HCT116 (cell line): ENCODE measurements at regions not wholly inside any gene's neighbourhood (a gene's known extent, or its start where the extent isn't known, plus 50 kb on each side); places are given as distances from the start of the nearest gene placed in this dataset.

Source experiments
- ATAC-seq: fragments of 200-7000 bp; cut with Tn5 transposase; 2 replicates; pipeline ENCODE4 v1.9.1; 2020; ENCODE audit warnings: mild to moderate bottlenecking, moderate library complexity
- BruUV-seq: library from RNA; stranded (reverse); fragments of 400-500 nt; replicated peaks from 2 replicates; lab custom pipeline; 2021; lab: Mats Ljungman, UMichigan
- CTCF ChIA-PET: fragments of 300-600 bp; sonication (Branson Sonifier 250); formaldehyde crosslinking; loops from one replicate; lab custom pipeline; 2021; ENCODE audit warnings: antibody characterized with exemption; lab: Charles Lee
- POLR2A ChIA-PET: fragments of 300-600, 350-600 bp; sonication (Branson Sonifier 250); formaldehyde crosslinking; loops from one replicate; lab custom pipeline; 2021; ENCODE audit warnings: antibody characterized with exemption; lab: Charles Lee
- RAD21 ChIA-PET, 2 experiments: fragments of 300-600 bp; sonication (Branson Sonifier 250); formaldehyde crosslinking; loops; one replicate each; lab custom pipeline; 2023; ENCODE audit warnings: low total read pairs in 2 of 2; ENCODE audit not compliant: uncharacterized antibody in 2 of 2, unreplicated experiment in 2 of 2, low non-redundant PET in 1 of 2; lab: Charles Lee
- DNase-seq: peaks from one replicate; pipeline ENCODE4 v3.0.0-alpha.2; 2010; ENCODE audit warnings: low read depth, low spot score
- H2AFZ ChIP-seq: fragments of 200-600 bp; shearing (Covaris generic), sonication (generic); 2 replicates; pipeline ENCODE4 v1.6.1; 2017; ENCODE audit warnings: low read depth, mixed run types, mixed read lengths, antibody characterized with exemption, low read length; ENCODE audit not compliant: poor library complexity, severe bottlenecking
- H3K27ac ChIP-seq: 2 replicates; pipeline ENCODE4 v1.5.1; 2012; ENCODE audit warnings: low read depth, low read length
- H3K27me3 ChIP-seq: fragments of 200-600 bp; sonication (generic); 2 replicates; pipeline ENCODE4 v1.6.1; 2016; ENCODE audit warnings: mixed run types, low read length, mixed read lengths; ENCODE audit not compliant: insufficient read depth
- H3K36me3 ChIP-seq, 2 experiments: fragments of 200-500 bp in 1 of 2; fragments of 200-600 bp in 1 of 2; sonication (Bioruptor generic) in 1 of 2; sonication (generic) in 1 of 2; 2 replicates each; pipeline versions ENCODE4 v1.5.1 to v1.6.1; 2014 to 2016; ENCODE audit warnings: low read length in 2 of 2, inconsistent platforms in 1 of 2, mixed read lengths in 1 of 2, mixed run types in 1 of 2; ENCODE audit not compliant: insufficient read depth in 2 of 2, control insufficient read depth in 1 of 2
- H3K4me1 ChIP-seq, 2 experiments: fragments of 200-600 bp in 1 of 2; sonication (generic) in 1 of 2; 2 replicates each; pipeline versions ENCODE4 v1.5.1 to v1.6.1; 2012 to 2017; ENCODE audit warnings: low read length in 2 of 2, inconsistent platforms in 1 of 2, mild to moderate bottlenecking in 1 of 2, mixed read lengths in 1 of 2, mixed run types in 1 of 2, moderate library complexity in 1 of 2; ENCODE audit not compliant: insufficient read depth in 2 of 2, control insufficient read depth in 1 of 2
- H3K4me2 ChIP-seq: fragments of 200-600 bp; sonication (generic); 2 replicates; pipeline ENCODE4 v1.6.1; 2017; ENCODE audit warnings: mixed run types, low read length, mixed read lengths
- H3K4me3 ChIP-seq, 2 experiments: fragments of 200-600 bp in 1 of 2; sonication (generic) in 1 of 2; replicated peaks in 1 of 2; 2 replicates each; pipeline ENCODE4 v1.5.1; 2011 to 2016; ENCODE audit warnings: low read length in 2 of 2, control low read depth in 1 of 2, low read depth in 1 of 2, mild to moderate bottlenecking in 1 of 2, mixed read lengths in 1 of 2, mixed run types in 1 of 2
- H3K79me2 ChIP-seq: fragments of 200-600 bp; sonication (generic); 2 replicates; pipeline ENCODE4 v1.6.1; 2017; ENCODE audit warnings: mild to moderate bottlenecking, mixed run types, low read length, moderate library complexity, mixed read lengths; ENCODE audit not compliant: insufficient read depth
- H3K9ac ChIP-seq: fragments of 200-600 bp; sonication (generic); 2 replicates; pipeline ENCODE4 v1.6.1; 2016; ENCODE audit warnings: low read length, mixed read lengths
- H3K9me2 ChIP-seq: fragments of 200-600 bp; sonication (generic), shearing (Covaris generic); 2 replicates; pipeline ENCODE4 v1.6.1; 2017; ENCODE audit warnings: mixed run types, mild to moderate bottlenecking, moderate library complexity; ENCODE audit not compliant: insufficient read depth
- H3K9me3 ChIP-seq, 2 experiments: fragments of 200-500 bp in 1 of 2; fragments of 200-600 bp in 1 of 2; sonication (Bioruptor generic) in 1 of 2; sonication (generic) in 1 of 2; 2 replicates each; pipeline ENCODE4 v1.6.1; 2014 to 2017; ENCODE audit warnings: low read length in 2 of 2, mixed read lengths in 2 of 2, inconsistent platforms in 1 of 2, low read depth in 1 of 2, mild to moderate bottlenecking in 1 of 2, mixed run types in 1 of 2, moderate library complexity in 1 of 2; ENCODE audit not compliant: control insufficient read depth in 1 of 2, insufficient read depth in 1 of 2
- H4K20me1 ChIP-seq: fragments of 200-600 bp; sonication (generic), shearing (Covaris generic); 2 replicates; pipeline ENCODE4 v1.6.1; 2017; ENCODE audit warnings: mixed run types, mild to moderate bottlenecking, moderate library complexity; ENCODE audit not compliant: insufficient read depth
- ATF3 ChIP-seq: IDR thresholded peaks from 2 replicates; pipeline ENCODE4 v1.6.1; 2012
- CBX3 ChIP-seq: IDR thresholded peaks from 2 replicates; pipeline ENCODE4 v1.6.1; 2012; ENCODE audit warnings: low read depth
- CEBPB ChIP-seq: IDR thresholded peaks from 2 replicates; pipeline ENCODE4 v1.6.1; 2012; ENCODE audit warnings: low read depth
- CTCF ChIP-seq, 3 experiments: fragments of 200-600 bp in 1 of 3; sonication (generic) in 1 of 3; IDR thresholded peaks in 2 of 3; conservative IDR thresholded peaks in 1 of 3; 2 replicates each; pipeline ENCODE4 v1.5.1; 2012 to 2017; ENCODE audit warnings: low read depth in 2 of 3, low read length in 2 of 3, antibody characterized with exemption in 1 of 3, borderline replicate concordance in 1 of 3, control low read depth in 1 of 3, mild to moderate bottlenecking in 1 of 3, mixed read lengths in 1 of 3, mixed run types in 1 of 3, moderate library complexity in 1 of 3; ENCODE audit not compliant: insufficient read depth in 1 of 3
- EZH2phosphoT487 ChIP-seq: fragments of 200-600 bp; IDR thresholded peaks from 2 replicates; pipeline ENCODE4 v1.6.1; 2018; ENCODE audit warnings: antibody characterized with exemption, borderline replicate concordance
- FOSL1 ChIP-seq: IDR thresholded peaks from 2 replicates; pipeline ENCODE4 v1.6.1; 2012; ENCODE audit warnings: low read depth
- MAX ChIP-seq: IDR thresholded peaks from 2 replicates; pipeline ENCODE4 v1.6.1; 2012
- POLR2AphosphoS5 ChIP-seq: IDR thresholded peaks from 2 replicates; pipeline ENCODE4 v1.6.1; 2011; ENCODE audit warnings: mild to moderate bottlenecking, low read depth, low read length, moderate library complexity
- RAD21 ChIP-seq: IDR thresholded peaks from 2 replicates; pipeline ENCODE4 v1.6.1; 2012; ENCODE audit warnings: low read depth, mild to moderate bottlenecking
- REST ChIP-seq: IDR thresholded peaks from 2 replicates; pipeline ENCODE4 v1.6.1; 2012; ENCODE audit warnings: low read depth
- TCF7L2 ChIP-seq: IDR thresholded peaks from 2 replicates; pipeline ENCODE4 v1.7.0; 2011; ENCODE audit warnings: borderline replicate concordance, inconsistent platforms; ENCODE audit not compliant: insufficient read depth, insufficient read length; ENCODE audit errors: extremely low read depth
- ZFX ChIP-seq: fragments of 450-650 bp; IDR thresholded peaks from 2 replicates; pipeline ENCODE4 v1.6.1; 2017
- intact Hi-C: fragments of 100-400 bp; cut with micrococcal nuclease; formaldehyde crosslinking; loops from 2 replicates; pipeline ENCODE4 v1.10.0; 2022

- Histone ChIP-seq H3K36me3 (no peaks in the 10 kb centered on the region), H2AFZ (no peak overlapping the region), H3K9me3 (no peaks in the 10 kb centered on the region), H3K4me2 (no peak overlapping the region), H3K27me3 (no peaks in the 10 kb centered on the region), H3K27ac (no peak overlapping the region), H3K79me2 (no peaks in the 10 kb centered on the region), H4K20me1 (no peaks in the 10 kb centered on the region), H3K9ac (no peak overlapping the region), H3K9me2 (no peaks in the 10 kb centered on the region), H3K4me3 (no peak overlapping the region), H3K4me1 (no peaks in the 10 kb centered on the region)
- DNase-seq (no peak), ATAC-seq (no peak)
- BruUV-seq = no TSS peak
- ChIA-PET CTCF (interaction anchor here (1.2 kb wide), 1 partner anchor 9 kb away, joined by 4 read pairs; no protein-coding TSS in a partner anchor), RAD21 (no interaction called here), POLR2A (no interaction called here)
- no peak for TF ChIP-seq CTCF (IDR thresholded peaks at IDR 0.05 in 2 of 3, conservative IDR thresholded peaks at IDR 0.05 in 1 of 3; ENCODE audit: borderline replicate concordance in 1 of 3, insufficient read depth in 1 of 3, low read depth in 2 of 3, low read length in 2 of 3)
- TF ChIP-seq MAX = no peak
- TF ChIP-seq EZH2phosphoT487 = no peak
- TF ChIP-seq POLR2AphosphoS5 = no peak
- TF ChIP-seq FOSL1 = no peak
- no peak for TF ChIP-seq ZFX
- TF ChIP-seq TCF7L2 = no peak
- TF ChIP-seq RAD21 = no peak
- no peak for TF ChIP-seq CEBPB
- TF ChIP-seq REST = no peak
- TF ChIP-seq ATF3 = no peak
- TF ChIP-seq CBX3 = no peak
- intact Hi-C loops = no loop called here
Measured at GRCh38 chr1:244289991-244290785, 161.5 kb downstream of the ADSS2 start.
